ENCODE measurements at regions not wholly inside any gene's neighbourhood (a gene's known extent, or its start where the extent isn't known, plus 50 kb on each side); places are given as distances from the start of the nearest gene placed in this dataset.

- no peak overlapping the region for H3K27ac ChIP-seq
Observed at GRCh38 chr2:126227250-126227649, 428.7 kb upstream of the GYPC start.

GRCh38 chr2:126228531-126228930, 427.4 kb upstream of the GYPC start:
- H3K4me3 ChIP-seq, result no peak overlapping the region
- no peak for DNase-seq
- H3K27me3 ChIP-seq, result no peaks in the 10 kb centered on the region
- no peaks in the 10 kb centered on the region for H3K9me3 ChIP-seq
- intact Hi-C loops (cut with DNase I; ENCODE audit: low total_unique reads), result no loop called here
- no peak for TF ChIP-seq POLR2A (IDR thresholded peaks at IDR 0.05)
- TF ChIP-seq, protein P1, sequence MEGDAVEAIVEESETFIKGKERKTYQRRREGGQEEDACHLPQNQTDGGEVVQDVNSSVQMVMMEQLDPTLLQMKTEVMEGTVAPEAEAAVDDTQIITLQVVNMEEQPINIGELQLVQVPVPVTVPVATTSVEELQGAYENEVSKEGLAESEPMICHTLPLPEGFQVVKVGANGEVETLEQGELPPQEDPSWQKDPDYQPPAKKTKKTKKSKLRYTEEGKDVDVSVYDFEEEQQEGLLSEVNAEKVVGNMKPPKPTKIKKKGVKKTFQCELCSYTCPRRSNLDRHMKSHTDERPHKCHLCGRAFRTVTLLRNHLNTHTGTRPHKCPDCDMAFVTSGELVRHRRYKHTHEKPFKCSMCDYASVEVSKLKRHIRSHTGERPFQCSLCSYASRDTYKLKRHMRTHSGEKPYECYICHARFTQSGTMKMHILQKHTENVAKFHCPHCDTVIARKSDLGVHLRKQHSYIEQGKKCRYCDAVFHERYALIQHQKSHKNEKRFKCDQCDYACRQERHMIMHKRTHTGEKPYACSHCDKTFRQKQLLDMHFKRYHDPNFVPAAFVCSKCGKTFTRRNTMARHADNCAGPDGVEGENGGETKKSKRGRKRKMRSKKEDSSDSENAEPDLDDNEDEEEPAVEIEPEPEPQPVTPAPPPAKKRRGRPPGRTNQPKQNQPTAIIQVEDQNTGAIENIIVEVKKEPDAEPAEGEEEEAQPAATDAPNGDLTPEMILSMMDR (IDR thresholded peaks at IDR 0.05), result no peak
- no peak overlapping the region for H3K27ac ChIP-seq
- H3K4me1 ChIP-seq, result no peaks in the 10 kb centered on the region
- 59 to 63% methylated on average over 1 of the region's 1 CpG for WGBS, 2 donors
- no peaks in the 10 kb centered on the region for H3K36me3 ChIP-seq (ENCODE audit: low read depth, missing control alignments)

More at GRCh38 chr2:126227250-126227649, 428.7 kb upstream of the GYPC start:
- Histone ChIP-seq H3K4me3 (no peak overlapping the region), H3K9me3 (no peaks in the 10 kb centered on the region), H3K36me3 (ENCODE audit: low read depth, missing control alignments) (no peaks in the 10 kb centered on the region), H3K4me1 (no peaks in the 10 kb centered on the region), H3K27me3 (no peaks in the 10 kb centered on the region)
- TF ChIP-seq, protein P1 (IDR thresholded peaks at IDR 0.05), result peak in 1 of 3 experiments; percentile 18
- TF ChIP-seq POLR2A (IDR thresholded peaks at IDR 0.05), result no peak
- 56 to 69% methylated on average over 1 of the region's 1 CpG for WGBS, 2 donors
- intact Hi-C loops (cut with DNase I; ENCODE audit: low total_unique reads), result no loop called here
- no peak for DNase-seq

DNA sequence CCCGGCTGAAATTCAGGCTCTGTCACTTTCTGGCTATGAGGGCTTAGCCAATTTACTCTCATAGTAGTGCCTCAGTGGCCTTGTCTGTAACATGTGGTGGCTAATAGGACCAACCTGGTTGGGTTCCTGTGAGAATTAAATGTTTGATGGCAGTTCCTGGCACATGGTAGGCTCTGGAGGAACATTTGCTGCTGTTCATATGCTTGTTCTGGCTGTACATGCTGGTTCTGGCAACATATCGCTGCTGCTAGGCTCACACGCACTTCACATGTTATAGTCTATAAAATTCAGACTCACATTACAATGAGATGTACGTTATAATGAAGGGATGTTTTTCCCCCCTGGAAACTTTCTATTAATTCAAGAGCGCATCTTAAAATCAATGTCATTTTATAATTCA, 417.7 kb upstream of the GYPC start:
- H3K4me1 ChIP-seq, result no peaks in the 10 kb centered on the region
- WGBS, 2 donors, result 86 to 87% methylated on average over 4 to 5 of the region's 5 CpGs
- no peaks in the 10 kb centered on the region for H3K27me3 ChIP-seq
- H3K27ac ChIP-seq, result no peak overlapping the region
- TF ChIP-seq, protein P1 (IDR thresholded peaks at IDR 0.05), result no peak
- TF ChIP-seq POLR2A (IDR thresholded peaks at IDR 0.05), result no peak
- DNase-seq, result no peak
- H3K4me3 ChIP-seq, result no peak overlapping the region
- intact Hi-C loops (cut with DNase I; ENCODE audit: low total_unique reads), result no loop called here
- H3K36me3 ChIP-seq (ENCODE audit: low read depth, missing control alignments), result no peaks in the 10 kb centered on the region
- H3K9me3 ChIP-seq, result no peaks in the 10 kb centered on the region

GRCh38 chr2:126239320-126239955, 416.5 kb upstream of the GYPC start:
- H3K4me3 ChIP-seq, result no peak overlapping the region
- no peaks in the 10 kb centered on the region for H3K9me3 ChIP-seq
- no peaks in the 10 kb centered on the region for H3K4me1 ChIP-seq
- H3K27ac ChIP-seq, result no peak overlapping the region
- intact Hi-C loops (cut with DNase I; ENCODE audit: low total_unique reads), result no loop called here
- no peaks in the 10 kb centered on the region for H3K27me3 ChIP-seq
- TF ChIP-seq, protein P1 (IDR thresholded peaks at IDR 0.05), result no peak
- TF ChIP-seq POLR2A (IDR thresholded peaks at IDR 0.05), result no peak
- no peaks in the 10 kb centered on the region for H3K36me3 ChIP-seq (ENCODE audit: low read depth, missing control alignments)
- WGBS, 2 donors, result 80 to 87% methylated on average over 5 of the region's 5 CpGs
- DNase-seq, result no peak

DNA sequence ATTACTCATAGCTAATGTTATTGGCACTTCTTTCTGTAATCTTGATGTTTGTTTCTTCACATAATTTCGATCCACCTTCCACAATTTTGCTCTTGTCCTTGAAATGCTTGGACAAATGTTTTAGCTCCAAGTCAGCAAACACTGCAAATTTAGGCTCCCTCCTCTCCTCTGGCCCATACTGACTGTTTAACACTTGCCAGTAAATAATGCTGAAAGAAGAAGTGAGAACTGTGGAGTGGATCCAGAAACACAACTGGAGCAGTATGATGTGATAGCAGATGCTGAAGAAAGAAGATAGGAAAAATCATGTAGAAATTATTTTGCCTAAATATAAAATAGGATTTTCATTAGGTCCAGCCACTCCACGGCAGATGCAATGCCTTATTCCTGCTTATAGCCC, 415.0 kb upstream of the GYPC start:
- no peak overlapping the region for H3K4me3 ChIP-seq
- DNase-seq, result no peak
- no peaks in the 10 kb centered on the region for H3K9me3 ChIP-seq
- intact Hi-C loops (cut with DNase I; ENCODE audit: low total_unique reads), result no loop called here
- H3K27ac ChIP-seq, result no peak overlapping the region
- no peak for TF ChIP-seq POLR2A (IDR thresholded peaks at IDR 0.05)
- TF ChIP-seq, protein P1 (IDR thresholded peaks at IDR 0.05), result no peak
- WGBS, 2 donors, result 48 to 56% methylated on average over 2 of the region's 2 CpGs
- no peaks in the 10 kb centered on the region for H3K4me1 ChIP-seq
- no peaks in the 10 kb centered on the region for H3K27me3 ChIP-seq
- H3K36me3 ChIP-seq (ENCODE audit: low read depth, missing control alignments), result no peaks in the 10 kb centered on the region
